Upper lobe of right lung (tissue), 1 donor: ENCODE measurements at regions not wholly inside any gene's neighbourhood (a gene's known extent, or its start where the extent isn't known, plus 50 kb on each side); places are given as distances from the start of the nearest gene placed in this dataset.

Source experiments
- ATAC-seq: fragments of 200-7000 bp; cut with Tn5 transposase; one replicate; pipeline ENCODE4 v1.9.1; 2020; ENCODE audit warnings: mild to moderate bottlenecking, moderate library complexity
- DNase-seq: peaks from one replicate; pipeline ENCODE4 v3.0.0-alpha.2; 2020
- H3K27ac ChIP-seq: fragments of 200-600 bp; one replicate; pipeline ENCODE4 v1.8.0; 2022
- H3K27me3 ChIP-seq: fragments of 200-600 bp; one replicate; pipeline ENCODE4 v1.8.0; 2022; ENCODE audit warnings: mild to moderate bottlenecking
- H3K36me3 ChIP-seq: fragments of 200-600 bp; one replicate; pipeline ENCODE4 v1.8.0; 2022
- H3K4me1 ChIP-seq: fragments of 200-600 bp; one replicate; pipeline ENCODE4 v1.8.0; 2022
- H3K4me3 ChIP-seq: fragments of 200-600 bp; one replicate; pipeline ENCODE4 v1.8.0; 2022; ENCODE audit warnings: mild to moderate bottlenecking
- H3K9me3 ChIP-seq: fragments of 200-600 bp; one replicate; pipeline ENCODE4 v1.8.0; 2022
- intact Hi-C: fragments of 100-400 bp; cut with DNase I; formaldehyde crosslinking; loops from one replicate; pipeline ENCODE4 v1.11.0; 2022
- TF ChIP-seq, protein P1 (sequence below): fragments of 200-600 bp; IDR thresholded peaks from one replicate; pipeline ENCODE4 v1.8.0; 2022; ENCODE audit warnings: antibody characterized with exemption
- donor health status: DM: no; HTN: yes; CAD: no; lungs with severe emphysema.

- H3K4me3 ChIP-seq = no peak overlapping the region
- no peaks in the 10 kb centered on the region for H3K27me3 ChIP-seq
- no peaks in the 10 kb centered on the region for H3K4me1 ChIP-seq
- TF ChIP-seq, protein P1, sequence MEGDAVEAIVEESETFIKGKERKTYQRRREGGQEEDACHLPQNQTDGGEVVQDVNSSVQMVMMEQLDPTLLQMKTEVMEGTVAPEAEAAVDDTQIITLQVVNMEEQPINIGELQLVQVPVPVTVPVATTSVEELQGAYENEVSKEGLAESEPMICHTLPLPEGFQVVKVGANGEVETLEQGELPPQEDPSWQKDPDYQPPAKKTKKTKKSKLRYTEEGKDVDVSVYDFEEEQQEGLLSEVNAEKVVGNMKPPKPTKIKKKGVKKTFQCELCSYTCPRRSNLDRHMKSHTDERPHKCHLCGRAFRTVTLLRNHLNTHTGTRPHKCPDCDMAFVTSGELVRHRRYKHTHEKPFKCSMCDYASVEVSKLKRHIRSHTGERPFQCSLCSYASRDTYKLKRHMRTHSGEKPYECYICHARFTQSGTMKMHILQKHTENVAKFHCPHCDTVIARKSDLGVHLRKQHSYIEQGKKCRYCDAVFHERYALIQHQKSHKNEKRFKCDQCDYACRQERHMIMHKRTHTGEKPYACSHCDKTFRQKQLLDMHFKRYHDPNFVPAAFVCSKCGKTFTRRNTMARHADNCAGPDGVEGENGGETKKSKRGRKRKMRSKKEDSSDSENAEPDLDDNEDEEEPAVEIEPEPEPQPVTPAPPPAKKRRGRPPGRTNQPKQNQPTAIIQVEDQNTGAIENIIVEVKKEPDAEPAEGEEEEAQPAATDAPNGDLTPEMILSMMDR = no peak
- no peaks in the 10 kb centered on the region for H3K9me3 ChIP-seq
- no peaks in the 10 kb centered on the region for H3K36me3 ChIP-seq
- DNase-seq (peak; percentile 51), ATAC-seq (no peak)
- no peak overlapping the region for H3K27ac ChIP-seq
- intact Hi-C loops = no loop called here
Measured at GRCh38 chr11:70709596-70709995, 311.3 kb downstream of the CTTN start.

GRCh38 chr11:70710192-70710591 is 311.9 kb downstream of the CTTN start:
- intact Hi-C loops = no loop called here
- ATAC-seq (no peak), DNase-seq (no peak)
- no peak overlapping the region for H3K4me3 ChIP-seq
- no peak overlapping the region for H3K27ac ChIP-seq
- H3K36me3 ChIP-seq = no peaks in the 10 kb centered on the region
- H3K4me1 ChIP-seq = no peaks in the 10 kb centered on the region
- H3K27me3 ChIP-seq = no peaks in the 10 kb centered on the region
- no peaks in the 10 kb centered on the region for H3K9me3 ChIP-seq
- TF ChIP-seq, protein P1 = no peak

DNA sequence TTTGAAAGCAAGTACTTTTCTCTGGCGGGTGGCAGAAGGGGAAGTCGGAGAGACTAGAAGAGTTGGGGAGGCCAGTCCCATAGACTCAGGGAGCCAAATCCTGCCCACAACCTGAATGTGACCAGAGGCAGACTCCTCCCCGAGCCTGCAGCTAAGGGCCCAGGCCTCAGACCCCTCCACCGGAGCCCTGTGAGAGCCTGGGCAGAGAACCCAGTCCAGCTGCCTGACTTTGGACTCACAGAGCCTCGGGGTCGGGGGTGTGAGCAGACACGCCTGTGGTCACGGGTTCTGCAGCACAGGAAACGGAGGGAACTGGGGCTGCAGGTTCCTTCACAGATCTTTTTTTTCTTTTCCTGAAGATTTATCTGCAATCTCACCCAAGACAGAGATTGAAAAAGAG is 312.3 kb downstream of the CTTN start:
- H3K27me3 ChIP-seq = no peaks in the 10 kb centered on the region
- intact Hi-C loops = no loop called here
- DNase-seq (peak; percentile 33), ATAC-seq (no peak)
- H3K4me3 ChIP-seq = no peak overlapping the region
- no peaks in the 10 kb centered on the region for H3K36me3 ChIP-seq
- no peak overlapping the region for H3K27ac ChIP-seq
- TF ChIP-seq, protein P1 = no peak
- H3K4me1 ChIP-seq = no peaks in the 10 kb centered on the region
- H3K9me3 ChIP-seq = no peaks in the 10 kb centered on the region

DNA sequence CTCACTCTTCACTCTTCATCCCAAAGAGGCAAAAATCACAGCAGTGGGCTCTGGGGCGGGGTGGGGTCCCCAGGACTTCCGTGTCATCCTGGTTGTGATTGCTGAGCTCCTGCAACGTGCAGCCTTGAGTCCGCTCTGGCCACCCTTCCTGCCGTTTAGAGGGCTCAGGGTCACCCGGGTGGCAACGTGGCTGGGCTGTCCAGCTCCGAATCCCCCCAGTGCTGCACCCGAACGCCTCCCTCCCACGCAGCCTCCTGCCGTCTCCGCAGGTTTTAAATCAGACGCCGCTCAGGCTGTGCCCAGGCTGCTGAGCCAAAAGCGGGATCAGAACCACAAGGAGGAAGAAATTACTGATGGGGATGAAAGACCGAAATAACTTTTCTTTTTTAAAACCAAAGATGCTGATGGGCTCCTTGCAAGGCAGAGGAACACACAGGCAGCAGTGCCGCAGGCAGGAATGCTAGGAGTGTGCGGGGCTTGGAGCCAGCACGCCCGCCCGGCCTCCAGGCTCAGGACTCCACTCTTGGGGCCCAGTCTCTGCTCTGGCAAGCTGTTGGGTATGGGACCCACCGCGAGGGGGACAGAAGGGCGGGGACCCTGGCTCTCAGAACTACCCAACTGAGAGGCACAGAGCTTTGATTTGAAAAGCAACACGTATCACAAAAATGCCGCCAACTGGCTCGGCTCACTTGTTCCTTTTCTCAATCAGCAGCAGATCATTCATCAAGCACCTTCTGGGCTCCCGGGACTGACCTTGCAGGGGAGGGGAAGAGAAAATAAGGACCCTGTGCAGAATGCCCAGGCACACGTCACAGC is 313.0 kb downstream of the CTTN start:
- Histone ChIP-seq H3K36me3 (no peaks in the 10 kb centered on the region), H3K4me3 (no peak overlapping the region), H3K9me3 (no peaks in the 10 kb centered on the region), H3K27ac (no peak overlapping the region), H3K27me3 (no peaks in the 10 kb centered on the region), H3K4me1 (no peaks in the 10 kb centered on the region)
- TF ChIP-seq, protein P1 = no peak
- DNase-seq (peak; percentile 46), ATAC-seq (no peak)
- intact Hi-C loops = no loop called here

DNA sequence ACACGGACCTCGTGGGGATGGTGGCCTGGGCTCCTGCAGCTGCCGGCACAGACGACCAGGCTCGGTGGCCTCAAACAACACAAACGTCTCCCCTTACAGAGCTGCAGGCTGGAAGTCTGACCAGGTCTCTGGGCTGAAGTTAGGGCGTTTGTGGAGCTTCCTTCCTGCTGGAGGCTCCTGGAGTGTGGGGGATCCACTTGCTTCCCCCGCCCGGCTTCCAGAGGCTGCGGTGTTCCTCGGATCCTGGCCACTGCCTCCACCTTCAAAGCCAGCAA is 313.5 kb downstream of the CTTN start:
- TF ChIP-seq, protein P1 = no peak
- no peaks in the 10 kb centered on the region for H3K9me3 ChIP-seq
- no peaks in the 10 kb centered on the region for H3K27me3 ChIP-seq
- H3K4me3 ChIP-seq = no peak overlapping the region
- H3K4me1 ChIP-seq = no peaks in the 10 kb centered on the region
- intact Hi-C loops = no loop called here
- no peak overlapping the region for H3K27ac ChIP-seq
- no peak for ATAC-seq
- H3K36me3 ChIP-seq = no peaks in the 10 kb centered on the region
- DNase-seq = peak; percentile 42

- H3K27me3 ChIP-seq = no peaks in the 10 kb centered on the region
- TF ChIP-seq, protein P1 = no peak
- H3K36me3 ChIP-seq = no peaks in the 10 kb centered on the region
- H3K4me1 ChIP-seq = no peaks in the 10 kb centered on the region
- no peak overlapping the region for H3K4me3 ChIP-seq
- intact Hi-C loops = no loop called here
- H3K27ac ChIP-seq = no peak overlapping the region
- no peaks in the 10 kb centered on the region for H3K9me3 ChIP-seq
- peak; percentile 31 for ATAC-seq
- peak; percentile 64 for DNase-seq
Measured at GRCh38 chr11:70712471-70712870, 314.1 kb downstream of the CTTN start.
